Thymus (tissue), 11 donors: ENCODE measurements at regions not wholly inside any gene's neighbourhood (a gene's known extent, or its start where the extent isn't known, plus 50 kb on each side); places are given as distances from the start of the nearest gene placed in this dataset.
"Not testable (repeated sequence)": the region's sequence is repeated elsewhere in the genome, so short reads cannot be mapped to it uniquely, and the experiment has no call there.

Source experiments
- DNase-seq, 9 donors: peaks; one replicate each; pipeline ENCODE4 v3.0.0-alpha.2; 2013; ENCODE audit warnings: low spot score in 9 of 9, low read depth in 6 of 9, missing footprints in 1 of 9
- H3K27ac ChIP-seq, 2 donors: one replicate each; pipeline ENCODE4 v1.5.1; 2013; ENCODE audit warnings: control low read depth in 1 of 2, low read depth in 1 of 2, low read length in 1 of 2, mild to moderate bottlenecking in 1 of 2, moderate library complexity in 1 of 2
- H3K27me3 ChIP-seq, 2 donors: one replicate each; pipeline ENCODE4 v1.5.1; 2013; ENCODE audit warnings: low read length in 1 of 2; ENCODE audit not compliant: control insufficient read depth in 2 of 2, insufficient read depth in 1 of 2
- H3K36me3 ChIP-seq, 2 donors: one replicate each; pipeline ENCODE4 v1.5.1; 2013; ENCODE audit warnings: low read length in 1 of 2, mild to moderate bottlenecking in 1 of 2, moderate library complexity in 1 of 2; ENCODE audit not compliant: control insufficient read depth in 2 of 2, insufficient read depth in 2 of 2
- H3K4me1 ChIP-seq, 2 donors: one replicate each; pipeline ENCODE4 v1.5.1; 2013; ENCODE audit warnings: low read length in 2 of 2; ENCODE audit not compliant: control insufficient read depth in 2 of 2, insufficient read depth in 2 of 2
- H3K4me3 ChIP-seq, 2 donors: one replicate each; pipeline ENCODE4 v1.5.1; 2013; ENCODE audit warnings: low read length in 2 of 2, control low read depth in 1 of 2, mild to moderate bottlenecking in 1 of 2
- H3K9me3 ChIP-seq, 2 donors: one replicate each; pipeline ENCODE4 v1.5.1; 2013; ENCODE audit warnings: low read length in 1 of 2, mild to moderate bottlenecking in 1 of 2; ENCODE audit not compliant: control insufficient read depth in 2 of 2, insufficient read depth in 1 of 2
- WGBS: extraction: QIAGEN DNeasy Blood & Tissue Kit; methylation state at CpG from one replicate; pipeline ENCODE4 v1.1.7; 2013; 5-methylcytosine and 5-hydroxymethylcytosine counted together
- donor health status: healthy.

GRCh38 chr4:67300497-67301185 lies 244.7 kb downstream of the CENPC start:
- DNase-seq, H3K27me3 ChIP-seq, H3K36me3 ChIP-seq, H3K27ac ChIP-seq, H3K4me3 ChIP-seq, H3K9me3 ChIP-seq, H3K4me1 ChIP-seq: not testable (repeated sequence)
- WGBS: 90% methylated on average over 11 of the region's 11 CpGs

- Histone ChIP-seq H3K27me3 (no peaks in the 10 kb centered on the region), H3K27ac (no peak overlapping the region), H3K4me3 (no peak overlapping the region), H3K36me3 (no peaks in the 10 kb centered on the region), H3K4me1 (no peaks in the 10 kb centered on the region), H3K9me3 (no peaks in the 10 kb centered on the region)
- 54% methylated on average over 2 of the region's 2 CpGs for whole genome bisulfite sequencing
- no peak for DNase-seq
Observed at GRCh38 chr4:67292636-67293035, 252.7 kb downstream of the CENPC start.

- H3K9me3 ChIP-seq: no peaks in the 10 kb centered on the region
- H3K4me1 ChIP-seq: no peaks in the 10 kb centered on the region
- no peak for DNase-seq
- H3K27ac ChIP-seq: no peak overlapping the region
- H3K36me3 ChIP-seq: no peaks in the 10 kb centered on the region
- H3K27me3 ChIP-seq: no peaks in the 10 kb centered on the region
- H3K4me3 ChIP-seq: no peak overlapping the region
Observed at GRCh38 chr4:67292045-67292444, 253.3 kb downstream of the CENPC start.

- no peak for DNase-seq
- no peaks in the 10 kb centered on the region for H3K4me1 ChIP-seq
- H3K9me3 ChIP-seq: no peaks in the 10 kb centered on the region
- H3K27ac ChIP-seq: no peak overlapping the region
- H3K27me3 ChIP-seq: no peaks in the 10 kb centered on the region
- no peaks in the 10 kb centered on the region for H3K36me3 ChIP-seq
- 64% methylated on average over 4 of the region's 4 CpGs for WGBS
- no peak overlapping the region for H3K4me3 ChIP-seq
Observed at GRCh38 chr4:67291644-67292043, 253.7 kb downstream of the CENPC start.

GRCh38 chr4:67288964-67289363 lies 256.3 kb downstream of the CENPC start:
- H3K9me3 ChIP-seq: no peaks in the 10 kb centered on the region
- H3K4me3 ChIP-seq: no peak overlapping the region
- WGBS: 78% methylated on average over 4 of the region's 4 CpGs
- no peaks in the 10 kb centered on the region for H3K4me1 ChIP-seq
- peak in 1 of 9 donors; percentile 10 for DNase-seq
- H3K27ac ChIP-seq: no peak overlapping the region
- no peaks in the 10 kb centered on the region for H3K36me3 ChIP-seq
- H3K27me3 ChIP-seq: no peaks in the 10 kb centered on the region

- H3K4me1 ChIP-seq: no peaks in the 10 kb centered on the region
- no peak for DNase-seq
- no peaks in the 10 kb centered on the region for H3K9me3 ChIP-seq
- H3K27me3 ChIP-seq: no peaks in the 10 kb centered on the region
- no peak overlapping the region for H3K27ac ChIP-seq
- H3K4me3 ChIP-seq: no peak overlapping the region
- WGBS: 99% methylated on average over 17 of the region's 17 CpGs
- no peaks in the 10 kb centered on the region for H3K36me3 ChIP-seq
Observed at GRCh38 chr4:67286724-67287123, 258.6 kb downstream of the CENPC start.

GRCh38 chr4:67282749-67283148 lies 262.6 kb downstream of the CENPC start:
- DNase-seq: no peak
- 91% methylated on average over 13 of the region's 13 CpGs for WGBS
- no peak overlapping the region for H3K27ac ChIP-seq

GRCh38 chr4:67275179-67275750 lies 270.0 kb downstream of the CENPC start:
- no peaks in the 10 kb centered on the region for H3K36me3 ChIP-seq
- H3K27me3 ChIP-seq: no peaks in the 10 kb centered on the region
- no peak overlapping the region for H3K27ac ChIP-seq
- H3K4me1 ChIP-seq: no peaks in the 10 kb centered on the region
- 90% methylated on average over 11 of the region's 11 CpGs for WGBS
- no peak for DNase-seq
- peaks cover 0 to 9% of the 10 kb centered on the region in 2 donors for H3K9me3 ChIP-seq
- no peak overlapping the region for H3K4me3 ChIP-seq

More at GRCh38 chr4:67282749-67283148, 262.6 kb downstream of the CENPC start:
- H3K27me3 ChIP-seq: no peaks in the 10 kb centered on the region
- H3K9me3 ChIP-seq: no peaks in the 10 kb centered on the region
- H3K36me3 ChIP-seq: no peaks in the 10 kb centered on the region
- no peaks in the 10 kb centered on the region for H3K4me1 ChIP-seq
- H3K4me3 ChIP-seq: no peak overlapping the region

- 95% methylated on average over 3 of the region's 3 CpGs for WGBS
- not testable (repeated sequence) for H3K27ac ChIP-seq, H3K9me3 ChIP-seq, H3K4me3 ChIP-seq, H3K27me3 ChIP-seq, H3K4me1 ChIP-seq, H3K36me3 ChIP-seq, DNase-seq
Observed at GRCh38 chr4:67274671-67275070, 270.6 kb downstream of the CENPC start.
